HepG2 (cell line): ENCODE measurements at regions not wholly inside any gene's neighbourhood (a gene's known extent, or its start where the extent isn't known, plus 50 kb on each side); places are given as distances from the start of the nearest gene placed in this dataset.

Experiments
- ATAC-seq: fragments of 200-7000 bp; cut with Tn5 transposase; 3 replicates; pipeline ENCODE4 v1.9.1; 2020; ENCODE audit warnings: mild to moderate bottlenecking, moderate library complexity
- BruUV-seq: library from RNA; stranded (reverse); fragments of 400-500 nt; replicated peaks from 2 replicates; lab custom pipeline; 2021; lab: Mats Ljungman, UMichigan
- CTCF ChIA-PET: fragments of 300-600 bp; formaldehyde crosslinking; extraction: SDS; loops from one replicate; lab custom pipeline; 2021; ENCODE audit warnings: low total read pairs, inconsistent platforms, low intra/inter-chr PET ratio; lab: Yijun Ruan, JAX
- POLR2A ChIA-PET: fragments of 350-600 bp; sonication (Branson Sonifier 250); formaldehyde crosslinking; loops from one replicate; lab custom pipeline; 2020; ENCODE audit warnings: antibody characterized with exemption, inconsistent platforms; lab: Yijun Ruan, JAX
- DNase-seq: peaks from one replicate; pipeline ENCODE4 v3.0.0-alpha.2; 2015; ENCODE audit warnings: low spot score
- FAIRE-seq: peaks from 3 replicates; lab custom pipeline; 2011; peaks lifted over from hg19 to GRCh38; lab: Jason Lieb, UNC
- H2AFZ ChIP-seq: one replicate; pipeline ENCODE4 v1.6.1; 2011; ENCODE audit warnings: low read length, inconsistent platforms
- H3K27ac ChIP-seq: fragments of 300-600 bp; 3 replicates; pipeline ENCODE4 v1.8.0; 2011; ENCODE audit warnings: mixed run types, mild to moderate bottlenecking, mixed read lengths, low read length, inconsistent platforms; ENCODE audit not compliant: insufficient read depth; ENCODE audit errors: extremely low read length
- H3K27me3 ChIP-seq, 2 experiments: fragments of 200-600 bp in 1 of 2; 2 replicates in 1 of 2; 3 replicates in 1 of 2; pipeline versions ENCODE4 v1.6.0 to v1.8.0; 2011; ENCODE audit warnings: low read length in 2 of 2, mild to moderate bottlenecking in 2 of 2, moderate library complexity in 2 of 2, inconsistent platforms in 1 of 2; ENCODE audit not compliant: insufficient read depth in 2 of 2, control insufficient read depth in 1 of 2
- H3K36me3 ChIP-seq, 2 experiments: fragments of 200-600 bp in 1 of 2; replicated peaks in 1 of 2; 2 replicates in 1 of 2; 3 replicates in 1 of 2; pipeline versions ENCODE4 v1.5.1 to v1.8.0; 2011; ENCODE audit warnings: low read length in 2 of 2, inconsistent platforms in 1 of 2; ENCODE audit not compliant: insufficient read depth in 2 of 2, control insufficient read depth in 1 of 2
- H3K4me1 ChIP-seq: 2 replicates; pipeline ENCODE4 v1.5.1; 2012; ENCODE audit warnings: low read length, inconsistent platforms; ENCODE audit not compliant: insufficient read depth
- H3K4me2 ChIP-seq: 2 replicates; pipeline ENCODE4 v1.6.0; 2011; ENCODE audit warnings: low read depth, low read length, inconsistent platforms
- H3K4me3 ChIP-seq, 3 experiments: fragments of 200-600 bp in 1 of 3; sonication (generic), shearing (Covaris generic) in 1 of 3; replicated peaks in 1 of 3; 2 replicates each; pipeline ENCODE4 v1.5.1; 2011 to 2016; ENCODE audit warnings: low read length in 3 of 3, inconsistent platforms in 2 of 3, low read depth in 2 of 3, mild to moderate bottlenecking in 2 of 3, control low read depth in 1 of 3, mixed read lengths in 1 of 3; ENCODE audit not compliant: insufficient read depth in 1 of 3
- H3K79me2 ChIP-seq: one replicate; pipeline ENCODE4 v1.6.1; 2011; ENCODE audit warnings: low read length, inconsistent platforms; ENCODE audit not compliant: insufficient read depth
- H3K9ac ChIP-seq: 2 replicates; pipeline ENCODE4 v1.6.0; 2011; ENCODE audit warnings: mild to moderate bottlenecking, low read depth, low read length, inconsistent platforms; ENCODE audit not compliant: insufficient read depth
- H3K9me3 ChIP-seq: 2 replicates; pipeline ENCODE4 v1.5.1; 2012; ENCODE audit warnings: mild to moderate bottlenecking, low read length
- H4K20me1 ChIP-seq: 2 replicates; pipeline ENCODE4 v1.6.0; 2011; ENCODE audit warnings: inconsistent platforms, mild to moderate bottlenecking, low read length, moderate library complexity; ENCODE audit not compliant: insufficient read depth
- HDAC2 ChIP-seq: sonication (generic); formaldehyde crosslinking; IDR thresholded peaks from 2 replicates; pipeline ENCODE4 v1.4.0; 2020; ENCODE audit warnings: missing genetic modification reagents
- MIXL1 ChIP-seq: IDR thresholded peaks from 2 replicates; pipeline ENCODE4 v1.6.1; 2016
- PRDM10 ChIP-seq: sonication (generic); formaldehyde crosslinking; IDR thresholded peaks from 2 replicates; pipeline ENCODE4 v1.4.0; 2020; ENCODE audit warnings: low read depth, missing genetic modification reagents
- PRMT3 ChIP-seq: sonication (generic); formaldehyde crosslinking; IDR thresholded peaks from 2 replicates; pipeline ENCODE4 v1.8.1; 2022; ENCODE audit warnings: low read depth, mild to moderate bottlenecking, moderate library complexity, missing genetic modification reagents, borderline replicate concordance
- SP1 ChIP-seq, 2 experiments: fragments of 450-650 bp in 1 of 2; sonication (generic) in 1 of 2; formaldehyde crosslinking in 1 of 2; IDR thresholded peaks; 2 replicates each; pipeline versions ENCODE4 v1.4.0 to v1.6.1; 2016 to 2020; ENCODE audit warnings: missing genetic modification reagents in 1 of 2
- YY1 ChIP-seq: IDR thresholded peaks from 2 replicates; pipeline ENCODE4 v1.6.1; 2011; ENCODE audit warnings: low read length, low read depth, moderate library complexity, mild to moderate bottlenecking; ENCODE audit not compliant: insufficient read depth, insufficient replicate concordance
- ZNF562 ChIP-seq: sonication (generic); formaldehyde crosslinking; IDR thresholded peaks from 2 replicates; pipeline ENCODE4 v1.8.0; 2022; ENCODE audit warnings: missing genetic modification reagents, borderline replicate concordance
- WGBS: methylation state at CpG from one replicate; pipeline ENCODE4 v1.1.6; 2017; ENCODE audit warnings: low lambda C conversion rate; 5-methylcytosine and 5-hydroxymethylcytosine counted together
- in situ Hi-C: cut with HindIII; loops from 2 replicates; pipeline ENCODE4 v1.10.0; 2017; ENCODE audit warnings: low pct_unique_long_range_greater_than_20kb; ENCODE audit not compliant: extremely low pct_ligation_motif_present
- intact Hi-C: fragments of 100-400 bp; cut with micrococcal nuclease; formaldehyde crosslinking; loops from one replicate; pipeline ENCODE4 v1.10.0; 2022; ENCODE audit not compliant: unreplicated experiment
- TF ChIP-seq, protein P1 (sequence below): sonication (generic); formaldehyde crosslinking; IDR thresholded peaks from 2 replicates; pipeline ENCODE4 v1.8.0; 2022; ENCODE audit warnings: mild to moderate bottlenecking, missing genetic modification reagents, borderline replicate concordance
- TF ChIP-seq, protein P2 (sequence below): sonication (generic); formaldehyde crosslinking; IDR thresholded peaks from 2 replicates; pipeline ENCODE4 v1.5.1; 2020; ENCODE audit warnings: missing genetic modification reagents, mild to moderate bottlenecking, borderline replicate concordance
- TF ChIP-seq, protein P3 (sequence below): sonication (generic); formaldehyde crosslinking; IDR thresholded peaks from 2 replicates; pipeline ENCODE4 v1.5.1; 2020; ENCODE audit warnings: missing genetic modification reagents, mild to moderate bottlenecking, borderline replicate concordance

- no peaks in the 10 kb centered on the region for H3K36me3 ChIP-seq
- in situ Hi-C loops (no loop called here), intact Hi-C loops (no loop called here)
- ATAC-seq (no peak), DNase-seq (no peak), FAIRE-seq (no peak)
- ChIA-PET POLR2A (no interaction called here), CTCF (no interaction called here)
- no peak overlapping the region for H3K27ac ChIP-seq
- H3K4me3 ChIP-seq: no peak overlapping the region
- H2AFZ ChIP-seq: no peak overlapping the region
- 2% methylated on average over 1 of the region's 1 CpG for WGBS
- BruUV-seq: no TSS peak
- no peak for TF ChIP-seq PRDM10 (CRISPR knock-in tag)
- TF ChIP-seq MIXL1 (CRISPR knock-in tag): no peak
- TF ChIP-seq, protein P1, sequence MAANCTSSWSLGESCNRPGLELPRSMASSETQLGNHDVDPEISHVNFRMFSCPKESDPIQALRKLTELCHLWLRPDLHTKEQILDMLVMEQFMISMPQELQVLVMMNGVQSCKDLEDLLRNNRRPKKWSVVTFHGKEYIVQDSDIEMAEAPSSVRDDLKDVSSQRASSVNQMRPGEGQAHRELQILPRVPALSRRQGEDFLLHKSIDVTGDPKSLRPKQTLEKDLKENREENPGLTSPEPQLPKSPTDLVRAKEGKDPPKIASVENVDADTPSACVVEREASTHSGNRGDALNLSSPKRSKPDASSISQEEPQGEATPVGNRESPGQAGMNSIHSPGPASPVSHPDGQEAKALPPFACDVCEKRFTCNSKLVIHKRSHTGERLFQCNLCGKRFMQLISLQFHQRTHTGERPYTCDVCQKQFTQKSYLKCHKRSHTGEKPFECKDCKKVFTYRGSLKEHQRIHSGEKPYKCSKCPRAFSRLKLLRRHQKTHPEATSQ (CRISPR knock-in tag): no peak
- no peak for TF ChIP-seq HDAC2 (CRISPR knock-in tag)
- no peak for TF ChIP-seq PRMT3 (CRISPR knock-in tag)
- TF ChIP-seq ZNF562 (CRISPR knock-in tag): no peak
- TF ChIP-seq, protein P2, sequence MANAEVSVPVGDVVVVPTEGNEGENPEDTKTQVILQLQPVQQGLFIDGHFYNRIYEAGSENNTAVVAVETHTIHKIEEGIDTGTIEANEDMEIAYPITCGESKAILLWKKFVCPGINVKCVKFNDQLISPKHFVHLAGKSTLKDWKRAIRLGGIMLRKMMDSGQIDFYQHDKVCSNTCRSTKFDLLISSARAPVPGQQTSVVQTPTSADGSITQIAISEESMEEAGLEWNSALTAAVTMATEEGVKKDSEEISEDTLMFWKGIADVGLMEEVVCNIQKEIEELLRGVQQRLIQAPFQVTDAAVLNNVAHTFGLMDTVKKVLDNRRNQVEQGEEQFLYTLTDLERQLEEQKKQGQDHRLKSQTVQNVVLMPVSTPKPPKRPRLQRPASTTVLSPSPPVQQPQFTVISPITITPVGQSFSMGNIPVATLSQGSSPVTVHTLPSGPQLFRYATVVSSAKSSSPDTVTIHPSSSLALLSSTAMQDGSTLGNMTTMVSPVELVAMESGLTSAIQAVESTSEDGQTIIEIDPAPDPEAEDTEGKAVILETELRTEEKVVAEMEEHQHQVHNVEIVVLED (CRISPR knock-in tag): no peak
- TF ChIP-seq YY1: no peak
- TF ChIP-seq SP1 (IDR thresholded peaks at IDR 0.05): no peak
- TF ChIP-seq SP1 (CRISPR knock-in tag; IDR thresholded peaks at IDR 0.05): no peak
- TF ChIP-seq, protein P3, sequence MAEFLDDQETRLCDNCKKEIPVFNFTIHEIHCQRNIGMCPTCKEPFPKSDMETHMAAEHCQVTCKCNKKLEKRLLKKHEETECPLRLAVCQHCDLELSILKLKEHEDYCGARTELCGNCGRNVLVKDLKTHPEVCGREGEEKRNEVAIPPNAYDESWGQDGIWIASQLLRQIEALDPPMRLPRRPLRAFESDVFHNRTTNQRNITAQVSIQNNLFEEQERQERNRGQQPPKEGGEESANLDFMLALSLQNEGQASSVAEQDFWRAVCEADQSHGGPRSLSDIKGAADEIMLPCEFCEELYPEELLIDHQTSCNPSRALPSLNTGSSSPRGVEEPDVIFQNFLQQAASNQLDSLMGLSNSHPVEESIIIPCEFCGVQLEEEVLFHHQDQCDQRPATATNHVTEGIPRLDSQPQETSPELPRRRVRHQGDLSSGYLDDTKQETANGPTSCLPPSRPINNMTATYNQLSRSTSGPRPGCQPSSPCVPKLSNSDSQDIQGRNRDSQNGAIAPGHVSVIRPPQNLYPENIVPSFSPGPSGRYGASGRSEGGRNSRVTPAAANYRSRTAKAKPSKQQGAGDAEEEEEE: no peak
- H3K4me2 ChIP-seq: no peak overlapping the region
- no peaks in the 10 kb centered on the region for H4K20me1 ChIP-seq
- H3K4me1 ChIP-seq: no peaks in the 10 kb centered on the region
- H3K9ac ChIP-seq: no peak overlapping the region
- H3K79me2 ChIP-seq: no peaks in the 10 kb centered on the region
- no peaks in the 10 kb centered on the region for H3K27me3 ChIP-seq
- H3K9me3 ChIP-seq: peaks cover 86% of the 10 kb centered on the region
Observed at GRCh38 chr2:83464444-83464843, 994.6 kb downstream of the SUCLG1 start.
